Sigmoid colon (tissue), 6 donors: ENCODE measurements at regions not wholly inside any gene's neighbourhood (a gene's known extent, or its start where the extent isn't known, plus 50 kb on each side); places are given as distances from the start of the nearest gene placed in this dataset.

Experiments
- DNase-seq: peaks from one replicate; pipeline ENCODE4 v3.0.0-alpha.2; 2019
- H3K27ac ChIP-seq, 4 donors: fragments of 200-600 bp; sonication (generic); one replicate each; pipeline ENCODE4 v1.5.1; 2016 to 2019; ENCODE audit warnings: mild to moderate bottlenecking in 1 of 4
- H3K27me3 ChIP-seq, 3 donors: fragments of 200-600 bp; sonication (generic); one replicate each; pipeline ENCODE4 v1.5.1; 2019; ENCODE audit warnings: mild to moderate bottlenecking in 1 of 3
- H3K36me3 ChIP-seq, 4 donors: fragments of 200-600 bp; sonication (generic); one replicate each; pipeline ENCODE4 v1.5.1; 2016 to 2019
- H3K4me1 ChIP-seq, 4 donors: fragments of 200-600 bp; sonication (generic); one replicate each; pipeline ENCODE4 v1.5.1; 2017 to 2019
- H3K4me3 ChIP-seq, 4 donors: fragments of 200-600 bp; sonication (generic); one replicate each; pipeline ENCODE4 v1.5.1; 2017 to 2019; ENCODE audit warnings: mild to moderate bottlenecking in 2 of 4, moderate library complexity in 1 of 4
- H3K9me3 ChIP-seq, 4 donors: fragments of 200-600 bp in 3 of 4; sonication (generic) in 3 of 4; one replicate each; pipeline versions ENCODE4 v1.5.1 to v1.6.1; 2013 to 2019
- EP300 ChIP-seq, 4 donors: sonication (generic); formaldehyde crosslinking; IDR thresholded peaks; one replicate each; pipeline ENCODE4 v1.6.1; 2017; ENCODE audit warnings: antibody characterized with exemption in 4 of 4
- POLR2A ChIP-seq, 2 donors: fragments of 450-650 bp; IDR thresholded peaks; one replicate each; pipeline ENCODE4 v1.6.1; 2016; ENCODE audit warnings: antibody characterized with exemption in 2 of 2, mild to moderate bottlenecking in 2 of 2, moderate library complexity in 2 of 2
- POLR2AphosphoS5 ChIP-seq, 4 donors: sonication (generic); formaldehyde crosslinking; IDR thresholded peaks; one replicate each; pipeline ENCODE4 v1.6.1; 2017; ENCODE audit warnings: antibody characterized with exemption in 4 of 4
- WGBS, 2 donors: extraction: QIAGEN DNeasy Blood & Tissue Kit; methylation state at CpG; one replicate each; pipeline ENCODE4 v1.1.7; 2013; 5-methylcytosine and 5-hydroxymethylcytosine counted together
- intact Hi-C: fragments of 100-400 bp; cut with DNase I; formaldehyde crosslinking; loops from one replicate; pipeline ENCODE4 v1.15.1; 2023
- TF ChIP-seq, protein P1 (sequence below), 4 experiments: fragments of 450-650 bp in 3 of 4; fragments of 200-600 bp in 1 of 4; IDR thresholded peaks; one replicate each; pipeline ENCODE4 v1.5.1; 2016 to 2019; ENCODE audit warnings: antibody characterized with exemption in 4 of 4, mild to moderate bottlenecking in 3 of 4, moderate library complexity in 2 of 4
- donor health status: healthy with polysubstance abuse.
- donor health status: healthy.

DNA sequence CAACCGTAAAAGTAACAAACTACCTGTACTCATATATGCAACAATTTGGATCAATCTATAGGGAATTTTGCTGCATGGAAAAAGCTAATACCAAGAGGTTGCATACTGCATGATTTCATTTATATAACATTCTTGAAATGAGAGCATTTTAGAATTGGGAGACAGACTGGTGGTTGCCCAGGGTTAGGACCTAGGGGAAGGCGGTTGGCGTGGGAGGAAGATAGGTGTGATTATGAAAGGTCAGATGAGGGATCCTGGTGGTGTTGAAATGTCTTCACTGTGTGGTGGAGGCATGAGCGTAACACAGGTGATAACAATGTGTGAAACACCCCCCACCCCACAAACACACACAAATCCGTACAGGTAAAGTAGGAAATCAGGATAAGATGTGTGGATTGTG, 176.6 kb upstream of the ZBED5 start:
- H3K9me3 ChIP-seq: no peaks in the 10 kb centered on the region
- H3K4me1 ChIP-seq: peaks cover 0 to 56% (median 49%) of the 10 kb centered on the region in 4 donors
- DNase-seq: no peak
- H3K4me3 ChIP-seq: no peak overlapping the region
- H3K27me3 ChIP-seq: no peaks in the 10 kb centered on the region
- peak overlapping the region in 1 of 4 donors; percentile 0 for H3K27ac ChIP-seq
- no peaks in the 10 kb centered on the region for H3K36me3 ChIP-seq
- intact Hi-C loops: no loop called here
- TF ChIP-seq POLR2AphosphoS5 (IDR thresholded peaks at IDR 0.05): no peak
- TF ChIP-seq EP300 (IDR thresholded peaks at IDR 0.05): no peak
- TF ChIP-seq, protein P1, sequence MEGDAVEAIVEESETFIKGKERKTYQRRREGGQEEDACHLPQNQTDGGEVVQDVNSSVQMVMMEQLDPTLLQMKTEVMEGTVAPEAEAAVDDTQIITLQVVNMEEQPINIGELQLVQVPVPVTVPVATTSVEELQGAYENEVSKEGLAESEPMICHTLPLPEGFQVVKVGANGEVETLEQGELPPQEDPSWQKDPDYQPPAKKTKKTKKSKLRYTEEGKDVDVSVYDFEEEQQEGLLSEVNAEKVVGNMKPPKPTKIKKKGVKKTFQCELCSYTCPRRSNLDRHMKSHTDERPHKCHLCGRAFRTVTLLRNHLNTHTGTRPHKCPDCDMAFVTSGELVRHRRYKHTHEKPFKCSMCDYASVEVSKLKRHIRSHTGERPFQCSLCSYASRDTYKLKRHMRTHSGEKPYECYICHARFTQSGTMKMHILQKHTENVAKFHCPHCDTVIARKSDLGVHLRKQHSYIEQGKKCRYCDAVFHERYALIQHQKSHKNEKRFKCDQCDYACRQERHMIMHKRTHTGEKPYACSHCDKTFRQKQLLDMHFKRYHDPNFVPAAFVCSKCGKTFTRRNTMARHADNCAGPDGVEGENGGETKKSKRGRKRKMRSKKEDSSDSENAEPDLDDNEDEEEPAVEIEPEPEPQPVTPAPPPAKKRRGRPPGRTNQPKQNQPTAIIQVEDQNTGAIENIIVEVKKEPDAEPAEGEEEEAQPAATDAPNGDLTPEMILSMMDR (IDR thresholded peaks at IDR 0.05): no peak
- no peak for TF ChIP-seq POLR2A (IDR thresholded peaks at IDR 0.05)
- WGBS, 2 donors: 42 to 75% methylated on average over 5 of the region's 5 CpGs

DNA sequence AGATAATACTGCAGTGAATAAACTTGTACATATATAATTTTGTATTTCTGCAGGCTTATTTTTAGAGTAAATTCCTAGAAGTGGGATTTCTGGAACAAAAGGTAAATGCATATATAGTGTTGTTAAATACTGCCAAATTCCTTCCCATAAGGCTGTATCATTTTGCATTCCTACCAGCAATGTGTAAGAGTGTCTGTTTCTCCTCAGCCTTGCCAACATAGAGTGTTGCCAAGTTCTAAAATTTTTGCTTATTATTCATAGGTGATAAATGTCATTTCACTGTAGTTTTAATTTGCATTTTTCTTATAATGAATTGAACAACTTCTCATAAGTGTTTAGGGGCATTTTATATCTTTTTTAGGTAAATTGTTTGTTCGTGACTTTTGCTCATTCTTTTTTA, 174.2 kb upstream of the ZBED5 start:
- H3K9me3 ChIP-seq: no peaks in the 10 kb centered on the region
- H3K4me3 ChIP-seq: no peak overlapping the region
- no peaks in the 10 kb centered on the region for H3K27me3 ChIP-seq
- intact Hi-C loops: no loop called here
- DNase-seq: no peak
- H3K36me3 ChIP-seq: no peaks in the 10 kb centered on the region
- H3K27ac ChIP-seq: peak overlapping the region in 2 of 4 donors; percentile 13 to 43
- peaks cover 0 to 41% (median 30%) of the 10 kb centered on the region in 4 donors for H3K4me1 ChIP-seq
- WGBS, 2 donors: 87 to 98% methylated on average over 1 of the region's 1 CpG
- TF ChIP-seq POLR2AphosphoS5 (IDR thresholded peaks at IDR 0.05) (peak in 3 of 4 donors; percentile 41 to 58 (median 56)), POLR2A (IDR thresholded peaks at IDR 0.05) (no peak), EP300 (IDR thresholded peaks at IDR 0.05) (no peak)
- TF ChIP-seq, protein P1 (IDR thresholded peaks at IDR 0.05): no peak

DNA sequence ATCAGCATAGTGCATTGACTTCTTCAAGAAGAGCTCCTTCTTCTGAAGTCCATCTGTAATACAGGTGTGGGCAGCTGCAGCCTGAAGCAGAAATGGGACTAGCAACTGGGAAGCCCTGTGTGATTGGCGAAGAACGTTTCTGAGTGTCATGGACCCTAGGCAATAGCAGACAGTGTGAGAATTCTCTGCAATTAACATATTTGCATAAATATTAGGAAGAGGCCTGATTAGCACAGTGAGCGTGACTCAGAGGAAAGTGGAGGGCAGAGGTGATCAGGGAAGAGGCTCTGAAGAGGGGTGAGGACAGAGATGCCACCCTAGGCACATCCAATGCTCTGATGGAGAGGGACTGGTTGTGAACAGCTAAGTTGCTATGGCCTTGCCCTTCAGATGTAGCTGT, 171.2 kb upstream of the ZBED5 start:
- intact Hi-C loops: no loop called here
- no peak overlapping the region for H3K4me3 ChIP-seq
- WGBS, 2 donors: 90 to 92% methylated on average over 3 of the region's 3 CpGs
- H3K4me1 ChIP-seq: peaks cover 0 to 28% (median 17%) of the 10 kb centered on the region in 4 donors
- H3K27me3 ChIP-seq: no peaks in the 10 kb centered on the region
- TF ChIP-seq, protein P1 (IDR thresholded peaks at IDR 0.05): no peak
- TF ChIP-seq POLR2A (IDR thresholded peaks at IDR 0.05): no peak
- TF ChIP-seq POLR2AphosphoS5 (IDR thresholded peaks at IDR 0.05): no peak
- no peak for TF ChIP-seq EP300 (IDR thresholded peaks at IDR 0.05)
- no peaks in the 10 kb centered on the region for H3K9me3 ChIP-seq
- no peak for DNase-seq
- no peak overlapping the region for H3K27ac ChIP-seq
- no peaks in the 10 kb centered on the region for H3K36me3 ChIP-seq

DNA sequence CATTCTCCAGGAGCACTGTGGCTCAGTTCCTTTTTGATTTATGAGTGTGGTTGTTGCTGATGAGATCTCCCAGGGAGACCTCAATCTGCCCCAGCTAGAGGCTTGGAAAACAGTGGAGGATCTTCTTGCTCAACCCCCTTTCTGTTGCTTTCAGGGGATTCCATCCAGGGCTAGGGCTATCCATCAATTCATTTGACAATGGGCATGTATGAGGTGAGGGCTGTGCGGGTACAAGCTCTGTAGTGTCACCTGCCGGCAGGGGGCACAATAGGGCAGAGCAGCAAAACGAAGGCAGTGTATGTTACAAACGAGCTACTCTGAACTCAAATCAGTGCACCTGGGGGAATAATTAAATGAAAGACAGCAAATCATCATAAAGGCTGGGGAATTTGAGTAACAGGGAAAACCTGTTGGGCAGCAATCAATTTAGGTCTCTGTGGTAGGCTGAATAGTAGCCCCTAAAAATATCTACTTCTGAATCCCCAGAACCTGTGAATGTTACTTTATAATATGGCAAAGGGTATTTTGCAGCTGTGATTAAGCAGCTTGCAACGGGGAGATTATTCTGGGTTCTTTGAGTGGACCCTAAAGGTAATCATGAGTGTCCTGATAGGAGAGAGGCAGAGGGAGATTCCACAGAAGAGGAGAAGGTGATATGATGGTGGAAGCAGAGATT, 170.3 kb upstream of the ZBED5 start:
- Histone ChIP-seq H3K27ac (peak overlapping the region in 1 of 4 donors; percentile 17), H3K4me3 (no peak overlapping the region), H3K36me3 (no peaks in the 10 kb centered on the region), H3K4me1 (peaks cover 0 to 22% (median 15%) of the 10 kb centered on the region in 4 donors), H3K27me3 (no peaks in the 10 kb centered on the region), H3K9me3 (no peaks in the 10 kb centered on the region)
- TF ChIP-seq, protein P1 (IDR thresholded peaks at IDR 0.05): peak in 3 of 4 experiments; percentile 68 to 74 (median 73)
- TF ChIP-seq EP300 (IDR thresholded peaks at IDR 0.05) (no peak), POLR2AphosphoS5 (IDR thresholded peaks at IDR 0.05) (no peak)
- WGBS, 2 donors: 8 to 20% methylated on average over 5 of the region's 5 CpGs
- DNase-seq: peak; percentile 84
- intact Hi-C loops: no loop called here
